ENCODE measurements at regions not wholly inside any gene's neighbourhood (a gene's known extent, or its start where the extent isn't known, plus 50 kb on each side); places are given as distances from the start of the nearest gene placed in this dataset.

DNA sequence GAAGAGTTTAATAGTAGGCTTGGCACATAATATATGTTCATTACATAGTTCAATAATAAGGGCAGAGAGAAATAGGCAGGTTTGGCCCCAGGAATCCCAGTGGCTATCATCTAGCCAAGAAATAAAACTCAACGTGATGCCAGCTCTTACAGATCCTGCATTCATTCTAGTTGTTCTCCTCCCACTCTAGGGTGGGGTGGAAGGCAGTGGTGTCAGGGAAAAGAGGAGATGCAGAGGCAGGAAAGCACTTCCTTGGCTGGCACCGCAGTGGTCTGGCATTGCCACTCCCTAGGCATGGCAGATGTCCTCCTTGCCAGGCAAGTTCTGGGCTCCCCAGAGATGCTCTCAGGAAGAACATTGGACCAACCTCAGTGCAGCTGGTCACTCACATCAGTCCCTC, 383.6 kb downstream of the GRIN2B start:
- no peak for DNase-seq (ENCODE audit: low read depth in 1 of 2, low spot score in 1 of 2)

- DNase-seq (ENCODE audit: low read depth in 1 of 2, low spot score in 1 of 2): no peak
Measured at GRCh38 chr12:13597166-13597565, 384.2 kb downstream of the GRIN2B start.

DNA sequence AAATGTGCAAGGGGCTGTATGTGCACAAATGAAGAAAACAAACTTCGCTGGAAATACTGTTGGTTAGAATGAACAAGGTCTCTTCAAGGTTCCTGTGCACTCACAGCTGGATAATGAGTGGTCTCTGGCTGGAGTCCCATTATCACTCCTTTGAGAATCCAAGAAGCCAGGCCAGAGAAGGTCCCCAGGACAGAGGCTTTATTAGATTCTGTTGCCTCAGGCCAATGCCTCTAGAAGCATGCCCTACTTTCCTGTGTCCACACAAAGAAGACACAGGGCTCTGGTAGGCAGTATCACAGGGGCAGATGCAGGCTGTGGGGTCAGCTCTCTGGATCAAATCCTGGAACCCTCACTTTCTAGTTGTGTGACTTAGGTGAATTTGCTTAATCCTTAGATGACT, 384.7 kb downstream of the GRIN2B start:
- no peak for DNase-seq (ENCODE audit: low read depth in 1 of 2, low spot score in 1 of 2)

GRCh38 chr12:13595536-13596443, 385.6 kb downstream of the GRIN2B start:
- DNase-seq (ENCODE audit: low read depth in 1 of 2, low spot score in 1 of 2): no peak

GRCh38 chr12:13594731-13595514, 386.5 kb downstream of the GRIN2B start:
- DNase-seq (ENCODE audit: low read depth in 1 of 2, low spot score in 1 of 2): no peak

DNA sequence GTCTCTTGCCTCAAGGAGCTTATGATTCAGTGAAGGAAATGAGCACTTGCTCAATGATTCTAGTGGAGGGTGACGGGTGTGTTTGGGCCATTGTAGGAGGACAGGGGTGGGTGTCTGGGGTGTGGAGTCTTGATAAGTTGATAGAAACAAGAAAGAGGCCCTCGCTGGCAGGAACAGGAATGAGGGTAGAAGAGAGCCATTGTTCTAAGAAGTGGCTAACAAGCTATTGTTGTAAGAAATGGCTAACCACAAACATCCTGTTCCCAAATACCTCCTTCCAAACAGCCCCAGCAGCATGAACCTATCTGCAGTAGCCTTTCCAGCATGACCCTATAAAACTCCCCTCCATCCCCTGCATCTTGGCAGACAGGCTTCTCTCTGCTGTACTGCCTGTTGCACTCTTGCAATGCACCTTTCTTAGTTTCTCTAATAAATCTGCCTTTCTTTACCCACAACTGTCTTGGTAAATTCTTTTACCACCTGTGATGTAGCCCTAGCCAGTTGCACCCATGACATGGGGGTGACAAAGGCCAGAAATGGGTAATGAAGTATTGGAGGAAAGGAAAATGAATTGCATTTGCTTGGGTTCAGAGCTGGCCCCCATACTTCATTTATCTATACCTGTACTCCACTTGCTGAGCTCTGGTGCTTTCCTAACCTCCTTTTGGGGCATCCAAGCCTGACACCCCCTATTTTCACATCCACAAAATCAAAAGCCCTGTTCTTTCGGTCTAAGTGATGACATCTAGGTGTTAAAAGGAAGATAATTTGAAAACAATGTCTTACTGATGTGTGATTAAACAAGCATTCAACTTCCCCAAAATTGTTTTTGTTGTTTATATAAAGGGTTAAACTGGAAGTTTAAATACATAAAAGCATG, 389.1 kb downstream of the GRIN2B start:
- DNase-seq (ENCODE audit: low read depth in 1 of 2, low spot score in 1 of 2): no peak

DNA sequence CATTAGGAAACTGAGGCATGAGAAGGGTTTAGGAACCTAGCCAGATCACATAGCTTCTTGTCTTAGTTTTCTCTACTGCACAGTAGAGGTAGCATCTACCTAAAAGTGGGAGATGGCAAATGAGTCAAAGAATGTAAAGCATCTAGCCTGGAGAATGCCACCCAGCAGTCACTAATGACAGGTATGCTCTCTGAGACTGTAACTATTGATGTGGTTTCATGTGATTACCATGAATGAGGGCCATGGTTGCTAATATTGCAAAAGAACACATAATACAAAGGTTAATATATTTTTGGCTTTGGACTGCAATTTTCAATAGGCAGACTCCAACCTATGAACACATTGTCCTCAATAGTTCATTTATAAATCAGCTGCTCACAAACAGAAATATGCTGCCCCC, 389.9 kb downstream of the GRIN2B start:
- DNase-seq (ENCODE audit: low read depth in 1 of 2, low spot score in 1 of 2): no peak

DNA sequence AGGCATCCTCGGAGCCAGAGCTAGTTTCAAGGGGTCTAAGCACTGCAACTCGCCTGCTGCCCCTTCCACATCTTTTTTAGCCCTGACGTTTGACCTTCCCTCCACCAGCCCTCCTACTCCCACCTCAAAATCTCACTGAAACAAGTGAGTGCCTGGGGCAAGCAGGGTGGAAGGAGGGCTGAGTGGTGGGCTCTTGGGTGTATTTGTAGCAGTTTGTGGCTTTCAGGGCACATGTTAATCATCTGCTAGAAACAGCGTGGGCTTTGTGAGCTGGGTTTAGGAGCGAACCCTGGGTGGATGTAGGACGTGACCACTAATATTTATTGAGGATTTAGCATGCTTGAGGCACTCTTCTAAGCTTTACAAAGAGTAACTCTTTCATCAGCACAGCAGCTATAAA, 390.3 kb downstream of the GRIN2B start:
- DNase-seq (ENCODE audit: low read depth in 1 of 2, low spot score in 1 of 2): no peak

DNA sequence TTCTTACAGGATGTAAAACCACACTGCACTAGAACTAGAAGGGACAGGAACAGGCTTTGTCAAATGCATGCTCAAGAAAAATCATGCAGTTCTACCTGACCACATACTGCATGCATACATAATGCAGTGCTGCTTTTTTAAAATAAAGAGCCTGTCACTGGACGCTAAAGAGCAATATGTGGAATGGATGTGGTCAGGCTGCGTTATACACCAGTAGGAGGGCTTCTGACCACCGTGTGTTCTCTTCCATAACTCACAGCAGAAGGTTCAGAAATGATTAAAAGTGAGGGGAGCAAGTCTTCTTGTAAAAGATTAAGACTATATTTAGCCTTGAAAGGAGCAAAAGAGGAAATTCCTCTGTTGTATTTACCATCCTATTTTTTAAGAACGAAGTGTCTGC, 392.0 kb downstream of the EMP1 start:
- DNase-seq (ENCODE audit: low read depth in 1 of 2, low spot score in 1 of 2): no peak

- no peak for DNase-seq (ENCODE audit: low read depth in 1 of 2, low spot score in 1 of 2)
Measured at GRCh38 chr12:13587721-13588390, 391.3 kb downstream of the EMP1 start.

DNA sequence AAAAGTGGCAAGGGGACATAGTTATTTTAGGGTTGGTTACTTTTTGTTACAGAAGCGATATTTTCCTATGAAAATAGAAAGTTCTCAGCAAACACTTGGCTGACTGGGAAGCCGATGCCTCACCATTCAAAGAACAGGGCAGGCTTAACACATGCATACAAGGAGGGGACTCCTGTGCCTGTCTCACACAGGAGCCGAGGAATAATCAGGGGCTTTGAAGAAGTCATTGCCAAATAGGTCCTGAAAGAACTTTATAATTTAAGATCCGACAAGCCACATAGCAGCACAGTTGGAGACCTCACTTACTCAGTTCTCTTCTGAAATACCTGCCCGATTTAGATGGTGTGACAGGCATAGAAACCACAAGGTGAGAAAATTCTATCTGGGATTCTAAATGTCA, 389.8 kb downstream of the EMP1 start:
- DNase-seq (ENCODE audit: low read depth in 1 of 2, low spot score in 1 of 2): no peak

GRCh38 chr12:13584541-13584940, 388.0 kb downstream of the EMP1 start:
- DNase-seq (ENCODE audit: low read depth in 1 of 2, low spot score in 1 of 2): no peak

DNA sequence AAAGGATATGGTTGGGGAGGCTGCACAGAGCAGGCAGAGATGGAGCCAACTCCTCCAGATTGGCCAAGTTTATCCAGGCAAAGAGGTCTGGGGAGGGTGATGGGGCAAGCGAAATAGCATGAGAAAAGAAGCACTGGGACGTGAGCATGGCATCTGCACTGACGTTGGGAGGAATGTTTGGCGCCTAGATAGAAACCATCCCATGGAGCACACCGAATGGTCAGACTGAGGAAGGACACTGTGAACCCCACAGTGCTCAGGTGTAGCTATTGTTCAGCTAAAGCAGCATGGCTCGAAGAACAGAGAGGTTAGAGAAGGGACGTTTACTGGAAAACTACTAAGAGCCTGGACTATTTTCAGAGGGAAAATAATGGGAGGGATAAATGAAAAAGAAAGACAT, 387.1 kb downstream of the EMP1 start:
- DNase-seq (ENCODE audit: low read depth in 1 of 2, low spot score in 1 of 2): no peak

DNA sequence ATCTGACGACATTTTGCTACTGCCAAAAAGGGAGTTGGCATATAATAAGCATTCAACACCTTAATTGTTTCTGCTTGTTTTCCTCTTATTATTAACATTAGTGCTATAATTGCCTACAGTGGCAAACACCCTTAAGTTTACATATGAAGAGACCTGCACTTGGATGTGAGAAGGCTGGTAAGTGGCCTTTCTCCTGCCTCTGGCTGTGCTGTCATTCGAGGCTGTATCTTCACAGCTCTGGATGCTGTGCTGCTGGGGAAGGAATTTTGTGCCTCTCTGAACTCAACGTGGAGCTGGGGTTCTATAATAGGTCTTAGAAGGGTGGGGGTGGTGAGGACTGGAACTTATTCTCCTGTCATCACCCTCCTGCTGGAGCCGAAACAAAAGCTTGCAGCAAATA, 385.9 kb downstream of the EMP1 start:
- DNase-seq (ENCODE audit: low read depth in 1 of 2, low spot score in 1 of 2): no peak

- no peak for DNase-seq (ENCODE audit: low read depth in 1 of 2, low spot score in 1 of 2)
Measured at GRCh38 chr12:13581031-13581430, 384.5 kb downstream of the EMP1 start.

DNA sequence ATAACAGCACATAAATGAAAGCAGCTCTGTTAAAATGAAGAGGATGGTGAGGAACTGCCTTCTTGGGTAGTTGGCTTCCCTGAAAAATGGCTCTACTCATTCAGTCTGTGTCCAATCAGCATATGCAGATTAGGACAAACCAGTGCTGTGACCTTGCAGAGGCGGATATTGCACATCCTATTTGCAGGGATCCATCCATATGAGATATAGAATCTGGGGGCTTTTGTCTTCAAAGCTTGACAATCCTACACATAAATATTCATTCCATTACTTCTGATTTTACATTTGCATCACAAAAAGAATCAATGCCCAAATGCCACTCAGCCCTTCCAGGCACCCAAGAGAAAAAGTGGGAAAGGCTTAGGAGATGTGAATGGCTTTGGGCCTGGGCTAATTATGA, 383.7 kb downstream of the EMP1 start:
- no peak for DNase-seq (ENCODE audit: low read depth in 1 of 2, low spot score in 1 of 2)

DNA sequence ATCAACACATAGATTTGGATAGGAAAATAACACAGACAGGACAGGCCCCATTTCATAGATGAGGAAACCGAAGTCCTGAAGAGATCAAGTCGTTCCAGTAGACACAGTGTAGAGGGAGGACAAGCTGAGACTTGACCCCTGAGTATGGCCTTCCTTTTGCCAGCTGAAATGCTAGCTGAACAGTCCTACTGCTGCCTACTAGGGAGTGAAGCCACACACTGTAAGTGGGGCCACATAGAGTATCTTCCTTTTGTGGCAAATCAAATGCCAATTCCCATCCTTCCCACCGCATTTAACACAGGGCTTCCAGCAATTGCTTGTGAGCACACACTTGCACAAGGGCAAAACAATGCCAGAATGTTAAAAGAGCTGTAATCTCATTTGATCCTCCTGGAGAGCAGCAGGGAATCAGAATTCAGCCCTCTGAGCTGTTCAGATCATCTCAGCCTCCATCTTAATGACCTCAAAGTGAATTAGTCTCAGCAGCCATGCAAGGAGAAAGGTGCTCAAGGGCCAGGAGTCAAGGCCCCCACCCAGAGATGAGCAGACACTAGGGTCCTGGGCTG, 380.5 kb downstream of the EMP1 start:
- DNase-seq (ENCODE audit: low read depth in 1 of 2, low spot score in 1 of 2): no peak

DNA sequence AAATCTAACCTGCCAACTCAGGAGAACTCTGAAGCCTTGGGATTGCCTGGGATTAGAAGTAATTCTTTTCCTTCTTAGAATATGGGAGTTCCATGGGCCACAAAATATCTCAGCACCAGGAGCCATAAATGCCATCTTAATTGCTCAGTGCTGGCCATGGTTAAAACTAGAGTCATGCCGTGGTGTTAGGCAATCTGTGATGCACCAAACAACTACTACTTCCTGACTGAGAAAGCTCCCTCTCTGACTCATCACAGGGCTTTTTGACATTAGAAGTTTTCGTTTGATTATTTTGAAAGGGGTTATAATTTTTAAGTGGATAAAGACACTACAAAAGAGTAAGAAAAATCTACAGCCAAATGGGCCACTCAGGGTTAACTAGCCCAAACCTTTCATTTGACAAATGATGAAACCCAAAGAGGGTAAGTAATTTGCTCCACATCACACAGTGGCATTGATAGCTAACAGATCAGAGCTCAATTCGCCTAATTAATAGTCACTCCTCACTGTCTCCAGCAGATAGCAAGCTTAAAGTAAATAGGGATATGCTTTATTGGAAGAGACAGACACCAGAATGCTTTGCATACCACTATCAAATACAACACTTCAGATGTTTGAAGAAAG, 377.3 kb downstream of the EMP1 start:
- no peak for DNase-seq (ENCODE audit: low read depth in 1 of 2, low spot score in 1 of 2)

- no peak for DNase-seq (ENCODE audit: low read depth in 1 of 2, low spot score in 1 of 2)
Measured at GRCh38 chr12:13571035-13571434, 374.5 kb downstream of the EMP1 start.

Measured in activated T-helper 1 cell treated with anti-CD3 and anti-CD28 coated beads, Interleukin-2, amount 50 U/mL, for 16 hours (primary cell).